Right lobe of liver (tissue), 6 donors: ENCODE measurements at regions not wholly inside any gene's neighbourhood (a gene's known extent, or its start where the extent isn't known, plus 50 kb on each side); places are given as distances from the start of the nearest gene placed in this dataset.

ENCODE experiments used
- ATAC-seq, 4 donors: fragments of 200-7000 bp; cut with Tn5 transposase; one replicate each; pipeline ENCODE4 v1.9.1; 2020; ENCODE audit warnings: mild to moderate bottlenecking in 4 of 4, moderate library complexity in 4 of 4
- DNase-seq, 3 donors: peaks; one replicate each; pipeline ENCODE4 v3.0.0-alpha.2; 2020
- H3K27ac ChIP-seq, 3 donors: fragments of 200-600 bp; one replicate each; pipeline ENCODE4 v1.8.0; 2022
- H3K27me3 ChIP-seq, 2 donors: fragments of 200-600 bp; one replicate each; pipeline ENCODE4 v1.8.0; 2022
- H3K36me3 ChIP-seq, 4 donors: fragments of 200-600 bp; sonication (generic) in 1 of 4; one replicate each; pipeline versions ENCODE4 v1.5.1 to v1.8.0; 2017 to 2022; ENCODE audit warnings: control low read depth in 1 of 4
- H3K4me1 ChIP-seq, 4 donors: fragments of 200-600 bp; sonication (generic) in 1 of 4; one replicate each; pipeline versions ENCODE4 v1.5.1 to v1.8.0; 2017 to 2022; ENCODE audit warnings: control low read depth in 1 of 4
- H3K4me3 ChIP-seq, 3 donors: fragments of 200-600 bp; one replicate each; pipeline ENCODE4 v1.8.0; 2022
- H3K9me3 ChIP-seq, 4 donors: fragments of 200-600 bp; sonication (generic) in 1 of 4; one replicate each; pipeline versions ENCODE4 v1.5.1 to v1.8.0; 2017 to 2022; ENCODE audit warnings: control low read depth in 1 of 4
- POLR2A ChIP-seq: fragments of 450-650 bp; IDR thresholded peaks from one replicate; pipeline ENCODE4 v1.6.1; 2017; ENCODE audit warnings: antibody characterized with exemption, mild to moderate bottlenecking
- WGBS: methylation state at CpG from one replicate; pipeline ENCODE4 v1.1.6; 2018; ENCODE audit warnings: low coverage, low lambda C conversion rate; ENCODE audit not compliant: insufficient coverage; ENCODE audit errors: missing lambda C conversion rate; 5-methylcytosine and 5-hydroxymethylcytosine counted together
- intact Hi-C, 2 donors: fragments of 100-400 bp; cut with DNase I; formaldehyde crosslinking; loops; one replicate each; pipeline versions ENCODE4 v1.11.2 to v1.14.1; 2022
- TF ChIP-seq, protein P1 (sequence below), 4 donors: fragments of 200-600 bp in 3 of 4; fragments of 450-650 bp in 1 of 4; IDR thresholded peaks; one replicate each; pipeline versions ENCODE4 v1.5.1 to v1.8.0; 2016 to 2022; ENCODE audit warnings: antibody characterized with exemption in 4 of 4, mild to moderate bottlenecking in 2 of 4
- donor health status: DM: no; HTN: yes; CAD: no.
- donor health status: DM: no; HTN: no; CAD: no.
- donor health status: DM: no; HTN: no; CAD: no.
- donor health status: DM: no; HTN: yes; CAD: no.
- donor health status: DM: no; HTN: yes; CAD: no.

DNA sequence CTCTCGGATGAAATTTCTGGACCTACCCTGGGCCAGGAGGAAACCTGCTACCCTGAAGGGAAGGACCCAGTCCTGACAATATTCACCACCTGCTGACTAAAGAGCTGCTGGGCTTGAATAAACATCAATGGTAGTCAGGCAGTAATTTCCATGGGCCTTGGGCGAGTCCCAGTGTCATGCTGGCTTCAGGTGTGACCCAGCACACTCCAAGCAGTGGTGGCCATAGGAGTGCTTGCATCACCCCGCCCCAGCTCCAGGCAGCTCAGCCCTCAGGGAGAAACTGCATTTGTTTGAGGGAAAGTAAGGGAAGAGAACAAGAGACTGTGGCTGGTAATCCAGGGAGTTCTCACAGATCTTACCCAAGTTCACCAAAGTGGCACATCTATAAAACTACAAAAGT, 261.8 kb upstream of the DCBLD2 start:
- H3K27me3 ChIP-seq, result no peaks in the 10 kb centered on the region
- no peak overlapping the region for H3K4me3 ChIP-seq
- intact Hi-C loops, result no loop called here
- no CpG with 5 or more reads among the region's 3 CpGs for WGBS
- TF ChIP-seq, protein P1, sequence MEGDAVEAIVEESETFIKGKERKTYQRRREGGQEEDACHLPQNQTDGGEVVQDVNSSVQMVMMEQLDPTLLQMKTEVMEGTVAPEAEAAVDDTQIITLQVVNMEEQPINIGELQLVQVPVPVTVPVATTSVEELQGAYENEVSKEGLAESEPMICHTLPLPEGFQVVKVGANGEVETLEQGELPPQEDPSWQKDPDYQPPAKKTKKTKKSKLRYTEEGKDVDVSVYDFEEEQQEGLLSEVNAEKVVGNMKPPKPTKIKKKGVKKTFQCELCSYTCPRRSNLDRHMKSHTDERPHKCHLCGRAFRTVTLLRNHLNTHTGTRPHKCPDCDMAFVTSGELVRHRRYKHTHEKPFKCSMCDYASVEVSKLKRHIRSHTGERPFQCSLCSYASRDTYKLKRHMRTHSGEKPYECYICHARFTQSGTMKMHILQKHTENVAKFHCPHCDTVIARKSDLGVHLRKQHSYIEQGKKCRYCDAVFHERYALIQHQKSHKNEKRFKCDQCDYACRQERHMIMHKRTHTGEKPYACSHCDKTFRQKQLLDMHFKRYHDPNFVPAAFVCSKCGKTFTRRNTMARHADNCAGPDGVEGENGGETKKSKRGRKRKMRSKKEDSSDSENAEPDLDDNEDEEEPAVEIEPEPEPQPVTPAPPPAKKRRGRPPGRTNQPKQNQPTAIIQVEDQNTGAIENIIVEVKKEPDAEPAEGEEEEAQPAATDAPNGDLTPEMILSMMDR (IDR thresholded peaks at IDR 0.05), result no peak
- no peak for TF ChIP-seq POLR2A
- no peaks in the 10 kb centered on the region for H3K36me3 ChIP-seq
- no peaks in the 10 kb centered on the region for H3K9me3 ChIP-seq
- ATAC-seq (no peak), DNase-seq (no peak)
- H3K27ac ChIP-seq, result no peak overlapping the region
- no peaks in the 10 kb centered on the region for H3K4me1 ChIP-seq

DNA sequence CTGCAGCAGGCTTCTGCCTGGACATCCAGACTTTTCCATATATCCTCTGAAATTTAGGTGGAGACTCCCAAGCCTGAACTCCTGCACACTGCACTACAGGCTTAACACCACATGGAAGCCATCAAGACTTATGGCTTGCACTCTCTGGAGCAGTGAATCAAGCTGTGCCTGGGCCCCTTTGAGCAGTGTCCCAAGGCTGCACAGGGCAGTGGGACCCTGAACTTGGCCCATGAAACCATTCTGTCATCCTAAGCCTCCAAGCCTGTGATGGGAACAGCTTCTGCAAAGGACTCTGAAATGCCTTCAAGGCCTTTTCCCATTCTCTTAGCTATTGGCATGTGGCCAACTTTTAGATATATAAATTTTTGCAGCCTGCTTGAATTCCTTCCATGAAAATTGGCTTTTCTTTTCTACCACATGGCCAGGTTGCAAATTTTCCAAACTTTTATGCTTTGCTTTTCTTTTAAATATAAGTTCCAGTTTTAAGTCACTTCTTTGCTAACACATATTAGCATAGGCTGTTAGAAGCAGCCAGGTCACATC, 257.8 kb upstream of the DCBLD2 start:
- no peaks in the 10 kb centered on the region for H3K4me1 ChIP-seq
- no peaks in the 10 kb centered on the region for H3K36me3 ChIP-seq
- H3K9me3 ChIP-seq, result no peaks in the 10 kb centered on the region
- DNase-seq, result no peak
- TF ChIP-seq POLR2A, result no peak
- TF ChIP-seq, protein P1 (IDR thresholded peaks at IDR 0.05), result no peak
- H3K27ac ChIP-seq, result no peak overlapping the region
- intact Hi-C loops, result no loop called here
- no peaks in the 10 kb centered on the region for H3K27me3 ChIP-seq
- no peak overlapping the region for H3K4me3 ChIP-seq
- ATAC-seq, result no peak

DNA sequence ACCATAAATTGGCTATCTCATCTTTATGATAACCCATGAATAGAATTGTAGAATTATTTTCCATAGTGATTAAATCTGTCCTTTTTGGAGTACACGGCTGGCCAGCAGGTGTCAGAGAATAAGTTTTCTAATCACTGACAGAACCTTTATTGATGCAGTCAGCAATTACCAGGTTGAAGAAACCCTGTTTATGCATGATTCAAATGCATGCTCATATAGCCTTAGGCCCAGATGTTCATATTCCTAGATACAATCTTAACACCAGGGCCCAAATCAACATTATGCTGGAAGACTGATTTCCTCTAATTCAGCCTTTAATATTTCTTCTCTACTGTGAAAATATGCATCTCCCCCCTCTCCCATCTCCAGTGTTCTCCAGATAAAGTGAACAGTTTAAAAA, 243.5 kb upstream of the DCBLD2 start:
- WGBS, result 43% methylated on average over 1 of the region's 1 CpG
- no peak overlapping the region for H3K27ac ChIP-seq
- H3K9me3 ChIP-seq, result no peaks in the 10 kb centered on the region
- H3K4me1 ChIP-seq, result no peaks in the 10 kb centered on the region
- no peaks in the 10 kb centered on the region for H3K36me3 ChIP-seq
- DNase-seq, result no peak
- no peak for ATAC-seq
- no peaks in the 10 kb centered on the region for H3K27me3 ChIP-seq
- TF ChIP-seq POLR2A, result no peak
- TF ChIP-seq, protein P1 (IDR thresholded peaks at IDR 0.05), result no peak
- no peak overlapping the region for H3K4me3 ChIP-seq
- intact Hi-C loops, result no loop called here

DNA sequence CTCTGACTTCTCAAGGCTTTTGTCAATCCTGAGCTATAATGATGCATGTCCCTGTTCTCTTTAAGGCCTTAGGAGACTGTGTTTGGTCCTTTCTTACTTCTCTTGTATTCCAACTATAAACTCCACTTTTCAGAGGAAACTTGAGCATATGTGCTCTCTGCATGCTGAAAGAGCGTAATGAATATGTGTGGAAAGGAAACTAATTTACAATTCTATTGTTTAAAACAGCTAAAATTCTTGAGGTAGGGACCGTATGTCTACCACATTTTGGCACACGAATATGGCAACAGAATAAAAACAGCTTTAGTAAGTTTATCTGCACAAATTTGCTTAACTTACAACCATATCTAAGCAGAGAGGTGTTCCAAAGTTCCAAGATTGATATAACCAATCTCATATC, 242.0 kb upstream of the DCBLD2 start:
- no peak for TF ChIP-seq POLR2A
- TF ChIP-seq, protein P1 (IDR thresholded peaks at IDR 0.05), result no peak
- H3K4me3 ChIP-seq, result no peak overlapping the region
- no peaks in the 10 kb centered on the region for H3K4me1 ChIP-seq
- no peaks in the 10 kb centered on the region for H3K9me3 ChIP-seq
- H3K27ac ChIP-seq, result no peak overlapping the region
- 31% methylated on average over 3 of the region's 3 CpGs for WGBS
- ATAC-seq (no peak), DNase-seq (no peak)
- H3K36me3 ChIP-seq, result no peaks in the 10 kb centered on the region
- intact Hi-C loops, result no loop called here
- H3K27me3 ChIP-seq, result no peaks in the 10 kb centered on the region

DNA sequence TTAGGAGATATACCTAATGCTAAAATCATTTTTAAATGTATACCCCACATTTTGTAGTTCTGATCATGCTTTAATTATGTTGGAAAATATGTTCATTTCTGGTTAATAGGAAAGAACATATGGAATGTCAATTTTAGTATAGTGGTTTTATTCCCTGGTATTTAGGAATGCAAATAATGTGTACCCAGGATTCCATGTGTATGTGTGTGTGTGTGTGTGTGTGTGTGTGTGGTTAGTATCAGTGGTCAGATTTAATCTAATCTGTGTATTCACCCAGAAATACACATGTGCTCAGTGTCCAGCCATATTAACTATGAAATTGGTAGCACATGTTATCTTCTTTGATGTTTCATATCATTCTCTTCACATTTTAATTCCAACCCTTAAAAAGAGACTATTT, 233.5 kb upstream of the DCBLD2 start:
- Histone ChIP-seq H3K36me3 (no peaks in the 10 kb centered on the region), H3K9me3 (no peaks in the 10 kb centered on the region), H3K27me3 (no peaks in the 10 kb centered on the region), H3K27ac (no peak overlapping the region), H3K4me3 (no peak overlapping the region), H3K4me1 (no peaks in the 10 kb centered on the region)
- no peak for ATAC-seq
- DNase-seq, result no peak
- intact Hi-C loops, result no loop called here
- TF ChIP-seq, protein P1 (IDR thresholded peaks at IDR 0.05), result no peak
- no peak for TF ChIP-seq POLR2A
